RWPE1 (cell line): ENCODE measurements at regions not wholly inside any gene's neighbourhood (a gene's known extent, or its start where the extent isn't known, plus 50 kb on each side); places are given as distances from the start of the nearest gene placed in this dataset.
"Not testable (repeated sequence)": the region's sequence is repeated elsewhere in the genome, so short reads cannot be mapped to it uniquely, and the experiment has no call there.

Experiments used
- CTCF ChIA-PET: fragments of 350-600 bp; sonication (Branson Sonifier 250); formaldehyde crosslinking; extraction: SDS; loops from one replicate; lab custom pipeline; 2021; lab: Yijun Ruan, JAX
- POLR2A ChIA-PET: fragments of 400-600 bp; formaldehyde crosslinking; extraction: SDS; loops from one replicate; lab custom pipeline; 2020; ENCODE audit warnings: antibody characterized with exemption; ENCODE audit not compliant: low non-redundant PET; lab: Yijun Ruan, JAX
- DNase-seq: peaks from one replicate; pipeline ENCODE4 v3.0.0; 2012; ENCODE audit warnings: low spot score
- H3K27ac ChIP-seq: fragments of 450-650 bp; 2 replicates; pipeline ENCODE4 v1.5.1; 2017
- CTCF ChIP-seq: fragments of 450-650 bp; conservative IDR thresholded peaks from 2 replicates; pipeline ENCODE4 v1.5.1; 2017; ENCODE audit warnings: low read depth, mild to moderate bottlenecking

- TF ChIP-seq CTCF = no peak
- POLR2A ChIA-PET = no interaction called here
- DNase-seq = no peak
- CTCF ChIA-PET = no interaction called here
- no peak overlapping the region for H3K27ac ChIP-seq
These were observed 326.4 kb upstream of the SFSWAP start for GRCh38 chr12:131384544-131384855.

- POLR2A ChIA-PET = no interaction called here
- H3K27ac ChIP-seq = no peak overlapping the region
- no peak for DNase-seq
- CTCF ChIA-PET = no interaction called here
- no peak for TF ChIP-seq CTCF
These were observed 325.4 kb upstream of the SFSWAP start for GRCh38 chr12:131385313-131386166.

GRCh38 chr12:131386167-131386521 lies 324.7 kb upstream of the SFSWAP start:
- no peak for DNase-seq
- H3K27ac ChIP-seq = no peak overlapping the region
- POLR2A ChIA-PET = no interaction called here
- TF ChIP-seq CTCF = no peak
- CTCF ChIA-PET = no interaction called here

- no peak overlapping the region for H3K27ac ChIP-seq
- POLR2A ChIA-PET = no interaction called here
- CTCF ChIA-PET = no interaction called here
- TF ChIP-seq CTCF = no peak
- DNase-seq = no peak
These were observed 324.1 kb upstream of the SFSWAP start for GRCh38 chr12:131386781-131387180.

GRCh38 chr12:131387281-131388163 lies 323.4 kb upstream of the SFSWAP start:
- CTCF ChIA-PET = no interaction called here
- no peak for TF ChIP-seq CTCF
- POLR2A ChIA-PET = no interaction called here
- DNase-seq = no peak
- H3K27ac ChIP-seq = no peak overlapping the region

GRCh38 chr12:131388164-131389053 lies 322.5 kb upstream of the SFSWAP start:
- DNase-seq, CTCF ChIA-PET, H3K27ac ChIP-seq, POLR2A ChIA-PET: not testable (repeated sequence)
